ENCODE measurements at regions not wholly inside any gene's neighbourhood (a gene's known extent, or its start where the extent isn't known, plus 50 kb on each side); places are given as distances from the start of the nearest gene placed in this dataset.

- no peak for DNase-seq (ENCODE audit: low read depth)
Observed at GRCh38 chr1:5385956-5386355, 606.3 kb downstream of the NPHP4 start.

DNA sequence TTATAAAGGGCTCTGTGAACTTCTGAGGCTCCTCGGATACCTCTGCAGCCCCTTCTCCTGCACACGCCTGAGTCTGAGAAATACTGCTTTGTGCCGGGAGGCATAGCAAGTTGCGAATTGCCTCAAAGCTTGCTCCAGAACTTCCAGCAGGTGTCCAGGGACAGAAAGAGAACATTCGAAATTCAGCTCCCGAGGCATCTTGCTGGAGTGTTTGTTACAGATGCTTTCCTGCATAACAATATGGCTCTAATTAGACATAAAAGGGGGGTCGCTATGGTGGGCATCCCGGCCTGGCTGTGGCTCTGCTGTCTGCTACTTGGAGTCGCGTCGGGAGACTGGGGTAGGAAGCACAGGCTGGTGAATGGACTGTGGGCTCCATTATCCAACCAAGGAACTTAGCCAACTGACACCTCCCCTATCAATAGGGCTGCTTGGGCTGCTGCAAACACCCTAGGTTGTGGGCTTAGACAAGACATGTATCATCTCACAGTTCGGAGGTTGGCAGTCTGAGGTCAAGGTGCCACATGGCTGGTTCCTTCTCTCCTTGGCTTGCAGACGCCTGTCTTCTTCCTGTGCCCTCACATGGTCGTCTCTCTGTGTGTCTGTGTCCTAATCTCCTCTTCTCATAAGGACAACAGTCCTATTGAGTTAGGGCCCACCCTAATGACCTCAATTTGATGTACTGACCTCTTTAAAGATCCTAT, 607.0 kb downstream of the NPHP4 start:
- no peak for DNase-seq (ENCODE audit: low read depth)

DNA sequence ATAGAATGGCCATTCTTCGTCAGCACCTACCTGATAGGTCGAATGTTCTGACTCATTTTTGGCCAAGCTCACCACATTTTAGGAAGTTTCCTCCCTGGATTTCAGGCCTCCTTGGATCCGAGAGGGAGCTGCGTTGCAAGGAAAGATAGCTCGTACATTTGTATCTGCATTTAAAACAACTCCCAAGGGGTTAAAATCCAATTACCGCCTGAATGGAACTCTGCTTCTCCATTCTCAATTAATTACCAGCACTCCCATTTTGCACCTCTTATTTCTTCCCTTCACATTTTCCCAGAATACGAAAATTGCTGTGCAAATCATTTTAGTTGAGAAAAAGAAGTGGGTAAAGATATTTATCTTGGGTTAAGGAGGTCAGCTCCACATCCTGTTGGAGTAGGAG, 610.7 kb downstream of the NPHP4 start:
- no peak for DNase-seq (ENCODE audit: low read depth)

DNA sequence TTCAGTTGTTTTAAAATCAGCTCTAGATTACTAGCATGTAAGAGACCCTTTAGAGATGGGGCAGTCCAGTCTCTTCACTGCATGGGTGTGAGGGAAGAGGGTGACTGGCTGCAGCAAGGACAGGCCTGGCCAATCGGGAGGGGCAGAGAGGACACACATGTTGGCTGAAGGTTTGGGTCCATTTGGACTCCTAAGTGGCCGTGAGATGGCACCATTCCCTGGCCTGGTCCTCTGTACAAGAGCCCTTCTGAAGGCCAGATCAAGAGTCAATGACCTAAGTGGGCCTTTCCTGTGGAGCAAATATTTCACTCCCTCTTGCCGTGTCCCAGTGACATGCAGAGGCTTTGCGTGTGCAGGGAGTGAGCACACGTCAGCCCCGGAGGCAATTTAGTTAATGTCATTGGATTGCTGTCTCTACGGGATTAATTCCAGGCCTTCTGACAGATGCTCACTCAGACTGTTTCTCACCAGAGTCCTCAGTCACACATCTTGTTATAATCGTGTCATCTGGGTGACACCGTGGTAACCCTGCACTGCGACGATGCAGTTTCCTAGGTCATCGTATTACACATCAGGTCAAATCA, 613.0 kb downstream of the NPHP4 start:
- DNase-seq (ENCODE audit: low read depth) = no peak

GRCh38 chr1:5376538-5377247, 615.5 kb downstream of the NPHP4 start:
- no peak for DNase-seq (ENCODE audit: low read depth)

DNA sequence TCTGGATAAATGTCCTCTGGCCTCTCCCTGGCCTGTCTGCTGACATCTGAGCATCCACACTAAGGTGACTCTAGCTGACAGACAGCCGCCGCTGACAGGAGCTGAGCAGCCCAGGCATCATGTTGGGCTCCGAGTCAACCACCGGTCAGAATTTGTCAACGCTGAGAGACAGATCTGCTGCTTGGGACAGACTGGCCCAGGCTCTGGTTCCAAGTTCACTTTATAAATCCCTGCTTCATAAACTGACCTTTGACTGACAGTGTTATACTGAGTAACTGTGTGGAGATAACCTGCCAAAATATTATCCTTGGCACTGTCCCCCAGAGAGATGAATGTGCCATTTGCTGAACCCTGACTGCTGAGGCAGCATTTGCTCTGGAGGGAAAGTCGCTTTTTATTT, 616.7 kb downstream of the NPHP4 start:
- DNase-seq (ENCODE audit: low read depth) = no peak

GRCh38 chr1:5374192-5374591, 618.0 kb downstream of the NPHP4 start:
- DNase-seq (ENCODE audit: low read depth) = no peak

- DNase-seq (ENCODE audit: low read depth) = no peak
Observed at GRCh38 chr1:5373281-5373680, 618.9 kb downstream of the NPHP4 start.

GRCh38 chr1:5371270-5371669, 621.0 kb downstream of the NPHP4 start:
- DNase-seq (ENCODE audit: low read depth) = no peak

DNA sequence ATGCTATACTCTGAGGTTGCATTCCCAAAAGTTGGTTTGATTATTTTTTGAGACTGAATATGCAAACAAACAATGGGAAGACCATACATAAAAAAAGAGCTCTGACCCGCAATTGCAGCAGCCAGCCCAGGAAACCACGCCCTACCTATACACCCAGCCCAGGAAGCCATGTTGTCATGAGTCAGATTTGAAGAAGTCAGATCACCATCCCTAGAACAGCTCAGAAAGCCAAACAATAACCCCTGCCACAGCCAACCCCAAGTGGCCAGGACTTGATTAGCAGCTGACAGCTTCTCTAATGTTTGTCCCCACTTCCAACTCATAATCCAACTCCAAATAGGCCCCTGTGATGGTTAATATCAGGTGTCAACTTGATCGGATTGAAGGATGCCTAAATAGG, 621.9 kb downstream of the NPHP4 start:
- DNase-seq (ENCODE audit: low read depth) = no peak

GRCh38 chr1:5369223-5369622, 623.0 kb downstream of the NPHP4 start:
- DNase-seq (ENCODE audit: low read depth) = no peak

DNA sequence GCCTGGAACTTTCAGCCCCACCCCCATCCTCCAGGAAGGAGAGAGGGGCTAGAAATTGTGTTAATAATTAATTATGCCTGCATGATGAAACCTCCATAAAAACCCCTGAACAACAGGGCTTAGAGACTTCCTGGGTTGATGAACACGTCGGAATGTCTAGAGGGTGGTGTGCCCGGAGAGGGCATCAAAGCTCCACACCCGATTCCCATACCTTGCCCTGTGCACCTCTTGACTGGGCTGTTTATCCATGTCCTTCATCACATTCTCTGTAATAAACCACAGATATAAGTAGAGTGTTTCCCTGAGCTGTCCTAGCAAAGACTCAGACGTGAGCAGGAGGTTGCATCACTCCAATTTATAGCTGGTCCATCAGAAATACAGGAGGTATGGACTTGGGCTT, 624.0 kb downstream of the NPHP4 start:
- DNase-seq (ENCODE audit: low read depth) = no peak

DNA sequence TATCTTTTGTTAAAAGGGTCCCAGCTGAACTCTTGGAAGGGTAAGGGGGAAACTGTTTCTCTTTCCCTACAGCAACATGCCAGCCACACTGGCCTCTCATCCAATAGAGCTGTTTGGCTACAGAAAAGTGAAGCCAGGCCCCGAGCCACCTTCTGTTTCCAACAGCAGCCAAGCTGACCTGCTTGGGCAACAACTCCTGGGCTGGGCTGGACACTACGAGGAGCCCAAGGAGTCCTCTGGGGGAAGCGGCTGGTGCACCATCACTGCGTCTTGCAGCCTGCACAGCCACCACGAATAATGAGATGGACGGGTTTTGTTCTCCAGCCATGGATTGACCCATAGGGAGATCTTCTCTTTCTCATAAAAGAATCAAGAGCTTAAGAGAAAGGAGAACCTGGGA, 624.9 kb downstream of the NPHP4 start:
- DNase-seq (ENCODE audit: low read depth) = no peak

DNA sequence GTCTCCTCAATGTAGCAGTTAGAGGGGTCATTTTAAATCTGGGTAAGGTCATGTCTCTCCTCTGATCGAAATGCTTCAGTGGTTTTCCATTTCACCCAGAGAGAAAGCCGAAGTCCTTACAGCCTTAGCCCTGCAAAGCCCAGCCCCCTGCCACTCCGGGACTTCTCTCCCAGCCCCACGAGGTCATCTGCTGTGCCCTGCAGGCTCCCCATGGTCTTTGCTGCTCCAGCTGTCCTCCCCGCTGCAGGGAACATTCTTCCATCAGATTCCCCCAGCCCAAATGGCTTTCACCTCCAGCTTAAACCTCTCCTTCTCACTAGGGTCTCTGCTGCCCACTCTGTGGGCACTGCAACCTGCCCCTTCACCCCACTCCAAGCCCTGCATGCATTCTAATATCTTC, 626.5 kb downstream of the NPHP4 start:
- DNase-seq (ENCODE audit: low read depth) = no peak

DNA sequence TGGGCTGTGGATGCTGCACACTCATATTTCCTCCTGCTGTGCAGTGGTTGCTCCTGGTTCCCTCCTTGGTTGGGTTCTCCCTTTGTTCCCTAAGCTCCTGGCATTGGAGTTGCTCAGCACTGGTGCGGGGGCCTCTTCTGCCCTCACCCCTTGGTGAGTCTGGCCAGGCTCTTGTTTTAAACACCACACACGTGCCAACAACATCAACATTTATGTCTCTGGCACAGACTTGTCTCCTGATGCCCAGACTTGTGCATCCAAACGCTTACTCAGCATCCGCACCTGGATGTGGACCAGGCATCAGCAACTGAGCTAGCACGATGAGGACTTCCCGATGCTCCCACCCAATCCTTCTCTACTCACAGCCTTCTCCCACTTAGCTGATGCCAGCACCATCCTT, 627.6 kb downstream of the NPHP4 start:
- DNase-seq (ENCODE audit: low read depth) = no peak

DNA sequence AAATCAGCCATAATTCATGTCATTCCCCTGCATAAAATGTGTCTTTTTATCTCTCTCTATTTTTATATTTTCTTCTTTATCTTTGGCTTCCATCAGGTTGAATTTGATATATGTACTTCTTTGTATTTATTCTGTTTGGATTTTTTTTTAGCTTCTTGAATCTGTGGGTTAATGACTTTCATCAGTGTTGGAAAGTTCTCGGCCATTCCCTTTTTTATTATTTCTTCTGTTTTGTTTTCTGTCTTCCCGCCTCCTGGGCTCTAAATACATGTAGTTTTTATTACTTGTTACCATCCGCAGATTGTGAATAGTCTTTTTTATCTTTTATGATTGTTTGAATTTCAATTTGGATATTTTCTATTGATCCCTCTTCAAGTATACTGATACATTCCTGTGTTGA, 637.5 kb downstream of the NPHP4 start:
- DNase-seq (ENCODE audit: low read depth) = no peak

DNA sequence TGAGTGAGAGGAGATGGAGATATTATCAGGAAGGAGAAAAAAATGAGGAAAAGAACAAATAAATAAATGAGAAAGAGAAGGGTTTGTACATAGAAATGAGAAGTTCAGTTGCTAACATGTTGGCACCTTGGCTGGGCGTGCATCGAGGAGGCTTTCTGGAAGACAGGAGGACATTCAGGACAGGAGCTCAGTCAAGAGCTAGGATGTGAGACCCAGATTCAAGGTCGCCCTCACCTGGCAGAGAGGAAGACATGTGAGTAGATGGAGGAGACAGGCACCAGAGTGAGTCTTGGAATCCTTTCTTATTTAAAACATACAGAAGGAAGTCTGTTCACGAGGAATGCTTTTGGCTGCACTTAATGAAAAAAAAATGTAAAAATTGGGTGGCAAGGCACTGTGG, 640.9 kb downstream of the NPHP4 start:
- DNase-seq (ENCODE audit: low read depth) = no peak

- DNase-seq (ENCODE audit: low read depth) = no peak
Observed at GRCh38 chr1:5349526-5349925, 642.7 kb downstream of the NPHP4 start.

DNA sequence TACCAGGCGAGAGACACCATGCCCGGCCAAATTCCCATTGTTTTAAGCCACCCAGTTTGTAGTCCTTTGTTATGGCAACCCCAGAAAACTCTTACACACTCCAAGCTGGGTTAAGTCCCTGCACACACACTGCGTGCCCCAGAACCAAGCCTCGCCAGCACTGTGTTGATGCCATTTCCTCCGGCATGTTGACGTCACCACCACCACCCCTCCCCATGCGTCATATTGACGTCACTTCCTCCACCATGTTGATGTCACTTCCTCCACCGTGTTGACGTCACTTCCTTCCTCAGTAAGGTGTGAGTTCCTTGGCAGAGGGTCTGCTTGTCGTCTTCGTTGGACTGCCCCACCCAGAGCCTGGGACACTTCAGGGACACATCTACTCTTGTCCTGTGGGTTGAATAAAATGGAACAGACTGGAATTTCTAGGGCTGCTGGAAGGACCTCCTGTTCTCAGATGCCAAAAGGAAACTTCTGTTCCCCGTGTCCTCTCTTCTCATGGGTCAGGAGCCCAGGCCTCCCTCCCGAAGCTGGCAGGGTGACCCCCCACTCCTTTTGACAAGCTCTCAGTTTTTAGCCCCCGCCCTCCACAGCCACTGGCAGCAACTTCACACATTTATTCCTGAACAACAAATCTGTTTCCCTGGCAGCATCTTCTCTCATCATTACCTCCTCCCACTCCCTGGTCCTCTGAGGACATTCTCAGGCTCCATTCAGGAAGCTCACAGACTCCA, 643.3 kb downstream of the NPHP4 start:
- DNase-seq (ENCODE audit: low read depth) = no peak

- DNase-seq (ENCODE audit: low read depth) = no peak
Observed at GRCh38 chr1:5347726-5348125, 644.5 kb downstream of the NPHP4 start.

GRCh38 chr1:5345556-5345955, 646.7 kb downstream of the NPHP4 start:
- DNase-seq (ENCODE audit: low read depth) = no peak

DNA sequence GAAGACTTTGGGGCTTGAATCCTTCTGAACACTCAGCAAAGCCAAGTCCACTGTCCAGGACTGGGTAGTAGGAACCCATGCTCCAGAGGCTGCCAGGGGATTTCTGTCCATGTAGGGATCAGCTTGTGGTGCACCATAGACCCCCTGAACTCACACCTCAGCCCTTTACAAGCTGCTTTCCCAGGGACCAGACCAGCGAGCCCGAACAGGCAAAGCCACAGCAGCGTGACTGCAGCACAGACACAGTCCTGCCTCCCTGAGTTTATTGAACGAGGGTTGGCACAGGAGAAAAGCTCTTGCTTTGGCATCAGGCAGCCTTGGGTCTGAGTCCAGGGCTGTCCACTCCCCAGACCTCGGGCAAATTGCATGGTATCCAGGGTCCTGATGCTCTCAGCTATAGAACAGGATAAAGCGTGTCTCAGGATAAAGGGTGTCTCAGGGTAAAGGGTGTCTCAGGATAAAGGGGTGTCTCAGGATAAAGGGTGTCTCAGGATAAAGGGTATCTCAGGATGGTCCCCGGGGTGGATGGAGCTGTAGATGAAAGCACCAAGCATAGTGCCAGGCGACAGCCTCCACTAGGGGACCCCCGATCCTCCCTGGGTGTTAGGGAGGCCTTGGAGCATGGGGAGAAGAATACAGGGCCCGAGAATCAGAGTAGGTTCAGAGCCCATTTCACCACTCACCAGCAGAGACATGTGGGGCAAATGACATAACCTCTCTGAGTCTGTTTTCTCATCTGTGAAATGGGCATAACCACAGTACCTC, 648.8 kb downstream of the NPHP4 start:
- DNase-seq (ENCODE audit: low read depth) = no peak
